Type B pancreatic cell (in vitro differentiated cells): ENCODE measurements at regions not wholly inside any gene's neighbourhood (a gene's known extent, or its start where the extent isn't known, plus 50 kb on each side); places are given as distances from the start of the nearest gene placed in this dataset.

Experiments used
- DNase-seq: peaks from one replicate; pipeline ENCODE4 v3.0.0; 2021; ENCODE audit warnings: mixed read lengths; ENCODE audit not compliant: unreplicated experiment; ENCODE audit errors: extremely low spot score
- H3K27ac Mint-ChIP-seq: 2 replicates; pipeline ENCODE4 v1.8.0; 2021; ENCODE audit warnings: mild to moderate bottlenecking, mixed read lengths
- H3K27me3 Mint-ChIP-seq: 2 replicates; pipeline ENCODE4 v1.8.0; 2021; ENCODE audit warnings: mixed read lengths
- H3K36me3 Mint-ChIP-seq: 2 replicates; pipeline ENCODE4 v1.8.0; 2021; ENCODE audit warnings: mixed read lengths
- H3K4me1 Mint-ChIP-seq: one replicate; pipeline ENCODE4 v1.8.0; 2021; ENCODE audit warnings: mixed read lengths; ENCODE audit not compliant: unreplicated experiment
- H3K4me3 Mint-ChIP-seq: 2 replicates; pipeline ENCODE4 v1.8.0; 2021; ENCODE audit warnings: mild to moderate bottlenecking, mixed read lengths
- H3K9me3 Mint-ChIP-seq: 2 replicates; pipeline ENCODE4 v1.8.0; 2021; ENCODE audit warnings: mixed read lengths
- CTCF ChIP-seq: fragments of 200-600 bp; sonication (generic); conservative IDR thresholded peaks from 2 replicates; pipeline ENCODE4 v1.5.0; 2021; ENCODE audit warnings: antibody characterized with exemption, mild to moderate bottlenecking

DNA sequence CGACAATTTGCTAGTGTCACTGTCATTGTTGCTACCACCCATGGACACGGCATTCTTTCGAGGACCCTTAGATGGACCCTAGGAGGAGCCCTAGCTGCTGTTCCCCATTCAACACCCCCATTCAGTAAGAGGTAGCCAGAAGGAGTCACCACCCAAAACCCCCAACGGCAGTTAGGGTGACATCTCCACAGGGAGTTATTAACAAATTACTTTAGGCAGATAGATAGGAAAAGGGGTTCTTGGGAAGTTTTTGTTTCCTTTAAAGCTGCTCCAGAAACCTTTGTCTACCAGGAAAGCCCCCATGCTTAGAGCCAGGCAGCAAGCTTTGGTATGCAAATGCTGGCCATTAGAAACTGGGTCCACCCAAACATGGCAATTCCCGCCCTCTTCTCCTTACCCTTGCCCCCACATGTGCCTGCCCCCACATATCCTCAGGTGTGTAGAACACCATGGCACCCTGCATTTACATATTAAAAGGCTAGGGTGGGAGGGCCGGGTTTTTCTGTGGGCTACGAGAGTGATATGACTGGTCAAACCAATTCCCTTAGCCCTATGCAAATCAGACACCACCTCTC, 190.9 kb downstream of the SLITRK6 start:
- no peak overlapping the region for H3K27ac Mint-ChIP-seq
- no peaks in the 10 kb centered on the region for H3K9me3 Mint-ChIP-seq
- no peak for DNase-seq
- H3K36me3 Mint-ChIP-seq = no peaks in the 10 kb centered on the region
- no peaks in the 10 kb centered on the region for H3K27me3 Mint-ChIP-seq
- H3K4me3 Mint-ChIP-seq = no peak overlapping the region
- H3K4me1 Mint-ChIP-seq = no peaks in the 10 kb centered on the region
- no peak for TF ChIP-seq CTCF

DNA sequence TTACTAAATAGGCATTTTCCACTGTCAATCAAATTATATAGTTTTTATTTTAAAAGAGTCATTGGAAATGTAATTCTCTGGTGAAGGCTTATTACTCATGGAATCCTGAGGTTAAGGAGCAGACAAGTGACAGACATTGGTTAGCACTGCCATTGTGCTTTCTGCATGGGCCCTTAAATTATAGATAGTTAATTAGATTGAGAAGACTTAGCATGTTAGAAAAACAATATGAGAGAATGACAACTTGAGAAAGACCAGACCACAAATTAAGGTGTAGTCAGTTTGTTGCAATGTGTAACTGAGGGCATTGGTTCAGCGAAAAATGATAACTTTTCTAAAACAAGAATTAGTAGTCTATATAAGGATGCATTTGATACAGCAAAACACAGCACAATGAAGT, 195.5 kb downstream of the SLITRK6 start:
- Mint-ChIP-seq H3K4me1 (no peaks in the 10 kb centered on the region), H3K9me3 (no peaks in the 10 kb centered on the region), H3K4me3 (no peak overlapping the region), H3K27ac (no peak overlapping the region), H3K27me3 (no peaks in the 10 kb centered on the region), H3K36me3 (no peaks in the 10 kb centered on the region)
- no peak for DNase-seq
- no peak for TF ChIP-seq CTCF

- no peak overlapping the region for H3K27ac Mint-ChIP-seq
- H3K4me3 Mint-ChIP-seq = no peak overlapping the region
- no peaks in the 10 kb centered on the region for H3K9me3 Mint-ChIP-seq
- H3K36me3 Mint-ChIP-seq = no peaks in the 10 kb centered on the region
- H3K27me3 Mint-ChIP-seq = no peaks in the 10 kb centered on the region
- no peaks in the 10 kb centered on the region for H3K4me1 Mint-ChIP-seq
- DNase-seq = no peak
- no peak for TF ChIP-seq CTCF
These were observed 197.7 kb downstream of the SLITRK6 start for GRCh38 chr13:85601526-85601925.

GRCh38 chr13:85597790-85598500, 201.3 kb downstream of the SLITRK6 start:
- no peak for TF ChIP-seq CTCF
- Mint-ChIP-seq H3K4me1 (no peaks in the 10 kb centered on the region), H3K27ac (no peak overlapping the region), H3K36me3 (no peaks in the 10 kb centered on the region), H3K9me3 (no peaks in the 10 kb centered on the region), H3K27me3 (no peaks in the 10 kb centered on the region), H3K4me3 (no peak overlapping the region)
- no peak for DNase-seq

GRCh38 chr13:85592211-85592610, 207.0 kb downstream of the SLITRK6 start:
- no peak overlapping the region for H3K27ac Mint-ChIP-seq
- no peaks in the 10 kb centered on the region for H3K36me3 Mint-ChIP-seq
- H3K4me3 Mint-ChIP-seq = no peak overlapping the region
- no peaks in the 10 kb centered on the region for H3K4me1 Mint-ChIP-seq
- H3K27me3 Mint-ChIP-seq = no peaks in the 10 kb centered on the region
- no peak for TF ChIP-seq CTCF
- DNase-seq = no peak
- no peaks in the 10 kb centered on the region for H3K9me3 Mint-ChIP-seq
